Neuronal stem cell (in vitro differentiated cells): ENCODE measurements at regions not wholly inside any gene's neighbourhood (a gene's known extent, or its start where the extent isn't known, plus 50 kb on each side); places are given as distances from the start of the nearest gene placed in this dataset.

Experiments
- DNase-seq: peaks from one replicate; pipeline ENCODE4 v3.0.0-alpha.2; 2013; ENCODE audit warnings: low spot score
- H2AFZ ChIP-seq: one replicate; pipeline ENCODE4 v1.6.1; 2013; ENCODE audit warnings: mild to moderate bottlenecking, low read length, inconsistent platforms
- H2AK5ac ChIP-seq: 2 replicates; pipeline ENCODE4 v1.6.1; 2013; ENCODE audit warnings: low read depth, mild to moderate bottlenecking, inconsistent platforms, low read length, moderate library complexity, mixed read lengths
- H2BK120ac ChIP-seq: 2 replicates; pipeline ENCODE4 v1.6.1; 2013; ENCODE audit warnings: low read depth, mild to moderate bottlenecking, inconsistent platforms, low read length, moderate library complexity, mixed read lengths
- H2BK12ac ChIP-seq: one replicate; pipeline ENCODE4 v1.6.1; 2013; ENCODE audit warnings: low read length, inconsistent platforms
- H2BK15ac ChIP-seq: 2 replicates; pipeline ENCODE4 v1.6.1; 2013; ENCODE audit warnings: mild to moderate bottlenecking, low read length, inconsistent platforms, mixed read lengths
- H2BK5ac ChIP-seq: one replicate; pipeline ENCODE4 v1.6.1; 2013; ENCODE audit warnings: inconsistent platforms, mild to moderate bottlenecking, low read length, moderate library complexity
- H3K14ac ChIP-seq: one replicate; pipeline ENCODE4 v1.6.1; 2013; ENCODE audit warnings: low read length, inconsistent platforms
- H3K18ac ChIP-seq: 2 replicates; pipeline ENCODE4 v1.6.1; 2013; ENCODE audit warnings: low read length, inconsistent platforms
- H3K23ac ChIP-seq: 2 replicates; pipeline ENCODE4 v1.6.1; 2013; ENCODE audit warnings: low read depth, mild to moderate bottlenecking, mixed read lengths, low read length, inconsistent platforms; ENCODE audit not compliant: poor library complexity
- H3K27ac ChIP-seq: replicated peaks from 3 replicates; pipeline ENCODE4 v1.5.1; 2013; ENCODE audit warnings: low read length, inconsistent platforms
- H3K27me3 ChIP-seq, 3 experiments: 2 replicates each; pipeline ENCODE4 v1.6.1; 2013; ENCODE audit warnings: low read length in 3 of 3, mild to moderate bottlenecking in 2 of 3, inconsistent platforms in 1 of 3, low read depth in 1 of 3, mixed read lengths in 1 of 3, moderate library complexity in 1 of 3; ENCODE audit not compliant: control insufficient read depth in 3 of 3, insufficient read depth in 3 of 3
- H3K36me3 ChIP-seq, 2 donors: replicated peaks in 1 of 2; 2 replicates each; pipeline ENCODE4 v1.6.1; 2013; ENCODE audit warnings: low read length in 2 of 2; ENCODE audit not compliant: control insufficient read depth in 2 of 2, insufficient read depth in 2 of 2
- H3K4ac ChIP-seq: 2 replicates; pipeline ENCODE4 v1.6.1; 2013; ENCODE audit warnings: inconsistent platforms, mild to moderate bottlenecking, low read length, moderate library complexity
- H3K4me1 ChIP-seq, 2 donors: 1 replicate in 1 of 2; 2 replicates in 1 of 2; pipeline ENCODE4 v1.6.1; 2013; ENCODE audit warnings: low read length in 2 of 2, low read depth in 1 of 2; ENCODE audit not compliant: control insufficient read depth in 2 of 2, insufficient read depth in 1 of 2
- H3K4me2 ChIP-seq: one replicate; pipeline ENCODE4 v1.6.1; 2013; ENCODE audit warnings: mild to moderate bottlenecking, low read length, inconsistent platforms; ENCODE audit not compliant: insufficient read depth, poor library complexity, severe bottlenecking
- H3K4me3 ChIP-seq, 2 donors: 2 replicates each; pipeline ENCODE4 v1.5.1; 2013; ENCODE audit warnings: low read length in 2 of 2, mild to moderate bottlenecking in 2 of 2, inconsistent platforms in 1 of 2, moderate library complexity in 1 of 2
- H3K79me1 ChIP-seq: one replicate; pipeline ENCODE4 v1.6.1; 2013; ENCODE audit warnings: low read depth, mild to moderate bottlenecking, inconsistent platforms, low read length, moderate library complexity
- H3K9ac ChIP-seq: one replicate; pipeline ENCODE4 v1.6.1; 2013; ENCODE audit warnings: mild to moderate bottlenecking, low read depth, low read length, inconsistent platforms; ENCODE audit not compliant: poor library complexity
- H3K9me3 ChIP-seq, 2 donors: replicated peaks in 1 of 2; 2 replicates each; pipeline versions ENCODE3 to v1.6.1; 2013; ENCODE audit warnings: low read length in 2 of 2, mild to moderate bottlenecking in 2 of 2, inconsistent platforms in 1 of 2, low read depth in 1 of 2, mixed read lengths in 1 of 2, moderate library complexity in 1 of 2; ENCODE audit not compliant: control insufficient read depth in 2 of 2, insufficient read depth in 1 of 2
- H4K8ac ChIP-seq: one replicate; pipeline ENCODE4 v1.6.1; 2013; ENCODE audit warnings: low read depth, mild to moderate bottlenecking, inconsistent platforms, low read length, moderate library complexity
- H4K91ac ChIP-seq: one replicate; pipeline ENCODE4 v1.6.1; 2013; ENCODE audit warnings: low read length, low read depth, mild to moderate bottlenecking, inconsistent platforms; ENCODE audit not compliant: poor library complexity
- WGBS, 2 donors: extraction: QIAGEN DNeasy Blood & Tissue Kit; methylation state at CpG; one replicate each; pipeline ENCODE4 v1.1.7; 2013; ENCODE audit warnings: missing lambda C conversion rate in 2 of 2, mixed read lengths in 1 of 2; ENCODE audit not compliant: insufficient read length in 2 of 2, insufficient replicate concordance in 1 of 2; ENCODE audit errors: extremely low coverage in 2 of 2; 5-methylcytosine and 5-hydroxymethylcytosine counted together

- no peak for DNase-seq
- WGBS, 2 donors: no CpG with 5 or more reads among the region's 2 CpGs
These were observed 118.5 kb upstream of the MMS22L start for GRCh38 chr6:97401533-97401932.

GRCh38 chr6:97405818-97406409 is 122.9 kb upstream of the MMS22L start:
- H4K8ac ChIP-seq: no peak overlapping the region
- H2AK5ac ChIP-seq: no peak overlapping the region
- no peak overlapping the region for H3K23ac ChIP-seq
- H3K9ac ChIP-seq: no peak overlapping the region
- H2BK120ac ChIP-seq: no peak overlapping the region
- no peaks in the 10 kb centered on the region for H3K36me3 ChIP-seq
- no peak overlapping the region for H4K91ac ChIP-seq
- H3K9me3 ChIP-seq: no peaks in the 10 kb centered on the region
- H2AFZ ChIP-seq: no peak overlapping the region
- H3K27me3 ChIP-seq: no peaks in the 10 kb centered on the region
- no peak overlapping the region for H3K4ac ChIP-seq
- H3K4me1 ChIP-seq: peaks cover 0 to 3% of the 10 kb centered on the region in 2 donors
- no peak overlapping the region for H3K4me2 ChIP-seq
- no peak overlapping the region for H3K18ac ChIP-seq
- H3K27ac ChIP-seq: no peak overlapping the region
- no peak overlapping the region for H3K4me3 ChIP-seq
- H2BK12ac ChIP-seq: no peak overlapping the region
- no peak for DNase-seq
- H3K79me1 ChIP-seq: no peaks in the 10 kb centered on the region
- H2BK5ac ChIP-seq: no peak overlapping the region
- H3K14ac ChIP-seq: no peak overlapping the region
- no CpG with 5 or more reads among the region's 3 CpGs for WGBS, 2 donors
- no peak overlapping the region for H2BK15ac ChIP-seq

More at GRCh38 chr6:97401533-97401932, 118.5 kb upstream of the MMS22L start:
- Histone ChIP-seq H3K79me1 (no peaks in the 10 kb centered on the region), H3K9me3 (no peaks in the 10 kb centered on the region), H2AFZ (peak overlapping the region; percentile 1), H4K91ac (no peak overlapping the region), H2AK5ac (no peak overlapping the region), H3K14ac (no peak overlapping the region), H3K23ac (no peak overlapping the region), H3K4ac (no peak overlapping the region), H3K4me2 (no peak overlapping the region), H2BK120ac (no peak overlapping the region), H3K4me1 (peaks cover 0 to 3% of the 10 kb centered on the region in 2 donors), H2BK5ac (no peak overlapping the region), H3K27ac (no peak overlapping the region), H3K27me3 (no peaks in the 10 kb centered on the region), H2BK15ac (no peak overlapping the region), H2BK12ac (no peak overlapping the region), H3K18ac (no peak overlapping the region), H3K36me3 (no peaks in the 10 kb centered on the region), H3K9ac (no peak overlapping the region), H4K8ac (no peak overlapping the region), H3K4me3 (no peak overlapping the region)

GRCh38 chr6:97406633-97407032 is 123.6 kb upstream of the MMS22L start:
- no CpG with 5 or more reads among the region's 1 CpG for WGBS, 2 donors
- Histone ChIP-seq H3K4me3 (no peak overlapping the region), H2BK120ac (no peak overlapping the region), H2BK5ac (no peak overlapping the region), H3K27ac (no peak overlapping the region), H3K36me3 (no peaks in the 10 kb centered on the region), H2AK5ac (no peak overlapping the region), H2BK15ac (no peak overlapping the region), H3K9ac (no peak overlapping the region), H4K8ac (no peak overlapping the region), H3K9me3 (no peaks in the 10 kb centered on the region), H2BK12ac (no peak overlapping the region), H3K4me1 (peaks cover 0 to 3% of the 10 kb centered on the region in 2 donors), H3K4ac (no peak overlapping the region), H3K27me3 (no peaks in the 10 kb centered on the region), H4K91ac (no peak overlapping the region), H3K4me2 (no peak overlapping the region), H3K18ac (no peak overlapping the region), H3K79me1 (no peaks in the 10 kb centered on the region), H2AFZ (no peak overlapping the region), H3K14ac (no peak overlapping the region), H3K23ac (no peak overlapping the region)
- no peak for DNase-seq

DNA sequence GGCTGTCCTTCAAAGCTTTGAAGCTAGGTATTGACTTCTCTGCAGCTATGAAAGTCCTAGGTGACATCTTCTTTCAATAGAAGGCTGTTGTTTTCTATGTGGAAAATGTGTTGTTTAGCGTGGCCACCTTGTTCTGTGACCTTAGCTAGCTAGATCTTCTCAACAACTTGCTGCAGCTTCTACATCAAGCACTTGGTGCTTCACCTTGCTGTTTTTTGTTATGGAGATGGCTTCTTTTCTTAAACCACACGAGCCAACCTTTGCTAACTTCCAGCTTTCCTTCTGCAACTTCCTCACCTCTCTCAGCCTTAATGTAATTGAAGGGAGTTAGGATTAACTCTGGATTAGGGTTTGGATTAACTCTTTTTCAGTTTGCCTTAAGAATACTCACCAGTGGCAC is 128.6 kb upstream of the MMS22L start:
- no peaks in the 10 kb centered on the region for H3K9me3 ChIP-seq
- H3K4me1 ChIP-seq: no peaks in the 10 kb centered on the region
- H3K79me1 ChIP-seq: no peaks in the 10 kb centered on the region
- H3K4me2 ChIP-seq: no peak overlapping the region
- H2AFZ ChIP-seq: no peak overlapping the region
- H3K27ac ChIP-seq: no peak overlapping the region
- H4K91ac ChIP-seq: no peak overlapping the region
- no peak overlapping the region for H2BK15ac ChIP-seq
- no peak overlapping the region for H3K4me3 ChIP-seq
- no peak overlapping the region for H3K9ac ChIP-seq
- no peak overlapping the region for H2BK12ac ChIP-seq
- no peak overlapping the region for H3K14ac ChIP-seq
- H2BK5ac ChIP-seq: no peak overlapping the region
- H3K27me3 ChIP-seq: no peaks in the 10 kb centered on the region
- H3K23ac ChIP-seq: no peak overlapping the region
- no peak overlapping the region for H4K8ac ChIP-seq
- no peak overlapping the region for H2AK5ac ChIP-seq
- DNase-seq: no peak
- no peaks in the 10 kb centered on the region for H3K36me3 ChIP-seq
- no peak overlapping the region for H3K18ac ChIP-seq
- H2BK120ac ChIP-seq: no peak overlapping the region
- no CpG with 5 or more reads among the region's 2 CpGs for WGBS, 2 donors
- no peak overlapping the region for H3K4ac ChIP-seq
